Osteoblast (primary cell): ENCODE measurements at regions not wholly inside any gene's neighbourhood (a gene's known extent, or its start where the extent isn't known, plus 50 kb on each side); places are given as distances from the start of the nearest gene placed in this dataset.

Experiments
- DNase-seq: peaks from one replicate; pipeline ENCODE4 v3.0.0; 2011; ENCODE audit warnings: low spot score, mixed read lengths; ENCODE audit not compliant: insufficient read length; ENCODE audit errors: missing footprints
- H2AFZ ChIP-seq: 2 replicates; pipeline ENCODE4 v1.6.0; 2011; ENCODE audit warnings: mild to moderate bottlenecking, low read length
- H3K27ac ChIP-seq: 2 replicates; pipeline ENCODE4 v1.5.1; 2011; ENCODE audit warnings: mild to moderate bottlenecking, low read depth, low read length, moderate library complexity
- H3K27me3 ChIP-seq: 2 replicates; pipeline ENCODE4 v1.6.0; 2012; ENCODE audit warnings: mild to moderate bottlenecking, control low read depth, inconsistent platforms, low read length, moderate library complexity; ENCODE audit not compliant: insufficient read depth
- H3K36me3 ChIP-seq: 2 replicates; pipeline ENCODE4 v1.5.1; 2011; ENCODE audit warnings: mild to moderate bottlenecking, low read length, control low read depth, moderate library complexity; ENCODE audit not compliant: insufficient read depth
- H3K4me1 ChIP-seq: 2 replicates; pipeline ENCODE4 v1.5.1; 2011; ENCODE audit warnings: mild to moderate bottlenecking, low read length, control low read depth, moderate library complexity; ENCODE audit not compliant: insufficient read depth
- H3K4me2 ChIP-seq: 2 replicates; pipeline ENCODE4 v1.6.0; 2011; ENCODE audit warnings: mild to moderate bottlenecking, low read length; ENCODE audit not compliant: insufficient read depth
- H3K4me3 ChIP-seq: fragments of 200-600 bp; sonication (generic); 3 replicates; pipeline ENCODE4 v1.5.1; 2012; ENCODE audit warnings: mild to moderate bottlenecking, low read length, inconsistent platforms; ENCODE audit not compliant: insufficient read depth
- H3K79me2 ChIP-seq: 2 replicates; pipeline ENCODE4 v1.6.0; 2012; ENCODE audit warnings: mild to moderate bottlenecking, low read length, control low read depth, inconsistent platforms; ENCODE audit not compliant: insufficient read depth
- H3K9me3 ChIP-seq: 2 replicates; pipeline ENCODE4 v1.5.1; 2011; ENCODE audit warnings: low read depth, low read length, control low read depth
- H4K20me1 ChIP-seq: 2 replicates; pipeline ENCODE4 v1.6.0; 2012; ENCODE audit warnings: mild to moderate bottlenecking, low read length, control low read depth; ENCODE audit not compliant: insufficient read depth
- CTCF ChIP-seq: IDR thresholded peaks from 2 replicates; pipeline ENCODE4 v1.5.1; 2011; ENCODE audit warnings: mild to moderate bottlenecking, low read depth, low read length, moderate library complexity; ENCODE audit errors: extremely low read depth

GRCh38 chrX:95791876-95792275 is 892.8 kb upstream of the DIAPH2 start:
- H3K27ac ChIP-seq = no peak overlapping the region
- no peaks in the 10 kb centered on the region for H3K36me3 ChIP-seq
- DNase-seq = no peak
- no peak for TF ChIP-seq CTCF
- no peak overlapping the region for H3K4me2 ChIP-seq
- H3K4me1 ChIP-seq = no peaks in the 10 kb centered on the region
- H2AFZ ChIP-seq = no peak overlapping the region
- no peaks in the 10 kb centered on the region for H3K9me3 ChIP-seq
- no peaks in the 10 kb centered on the region for H3K79me2 ChIP-seq
- H3K27me3 ChIP-seq = no peaks in the 10 kb centered on the region
- H3K4me3 ChIP-seq = no peak overlapping the region
- no peaks in the 10 kb centered on the region for H4K20me1 ChIP-seq

GRCh38 chrX:95797344-95797743 is 887.3 kb upstream of the DIAPH2 start:
- H3K36me3 ChIP-seq = no peaks in the 10 kb centered on the region
- TF ChIP-seq CTCF = no peak
- no peak overlapping the region for H3K4me3 ChIP-seq
- H3K4me2 ChIP-seq = no peak overlapping the region
- H2AFZ ChIP-seq = no peak overlapping the region
- DNase-seq = no peak
- H3K79me2 ChIP-seq = no peaks in the 10 kb centered on the region
- H3K27ac ChIP-seq = no peak overlapping the region
- no peaks in the 10 kb centered on the region for H3K9me3 ChIP-seq
- no peaks in the 10 kb centered on the region for H4K20me1 ChIP-seq
- H3K4me1 ChIP-seq = no peaks in the 10 kb centered on the region
- no peaks in the 10 kb centered on the region for H3K27me3 ChIP-seq

GRCh38 chrX:95823796-95824195 is 860.8 kb upstream of the DIAPH2 start:
- Histone ChIP-seq H3K9me3 (no peaks in the 10 kb centered on the region), H4K20me1 (no peaks in the 10 kb centered on the region), H3K79me2 (no peaks in the 10 kb centered on the region), H2AFZ (no peak overlapping the region), H3K4me1 (no peaks in the 10 kb centered on the region), H3K4me3 (no peak overlapping the region), H3K36me3 (no peaks in the 10 kb centered on the region), H3K4me2 (no peak overlapping the region), H3K27me3 (no peaks in the 10 kb centered on the region), H3K27ac (no peak overlapping the region)
- no peak for TF ChIP-seq CTCF
- no peak for DNase-seq

- Histone ChIP-seq H3K79me2 (no peaks in the 10 kb centered on the region), H3K27ac (no peak overlapping the region), H3K4me3 (no peak overlapping the region), H3K9me3 (no peaks in the 10 kb centered on the region), H3K4me1 (no peaks in the 10 kb centered on the region), H3K36me3 (no peaks in the 10 kb centered on the region), H4K20me1 (no peaks in the 10 kb centered on the region), H3K4me2 (no peak overlapping the region), H3K27me3 (no peaks in the 10 kb centered on the region), H2AFZ (no peak overlapping the region)
- no peak for DNase-seq
- no peak for TF ChIP-seq CTCF
These were observed 849.4 kb upstream of the DIAPH2 start for GRCh38 chrX:95835223-95835622.
